Stimulated activated memory B cell treated with anti-CD40 and anti-IgM and Interleukin-4, amounts not matched to agents 10 μg/mL and 1 μg/mL and 100 μg/mL, for 72 hours (primary cell): ENCODE measurements at regions not wholly inside any gene's neighbourhood (a gene's known extent, or its start where the extent isn't known, plus 50 kb on each side); places are given as distances from the start of the nearest gene placed in this dataset.
"Not testable (repeated sequence)": the region's sequence is repeated elsewhere in the genome, so short reads cannot be mapped to it uniquely, and the experiment has no call there.

Source experiments
- ATAC-seq: fragments of 150-1000 bp; cut with Tn5 transposase; 2 replicates; pipeline ENCODE4 v1.10.0; 2021
- H3K27ac Mint-ChIP-seq: one replicate; pipeline ENCODE4 v1.8.0; 2022; ENCODE audit warnings: mild to moderate bottlenecking, mixed read lengths
- H3K27me3 Mint-ChIP-seq: one replicate; pipeline ENCODE4 v1.8.0; 2022; ENCODE audit warnings: mixed read lengths
- H3K36me3 Mint-ChIP-seq: one replicate; pipeline ENCODE4 v1.8.0; 2022; ENCODE audit warnings: mixed read lengths
- H3K4me1 Mint-ChIP-seq: one replicate; pipeline ENCODE4 v1.8.0; 2022; ENCODE audit warnings: mixed read lengths
- H3K4me3 Mint-ChIP-seq: one replicate; pipeline ENCODE4 v1.8.0; 2022; ENCODE audit warnings: mild to moderate bottlenecking, moderate library complexity, mixed read lengths
- H3K9me3 Mint-ChIP-seq: one replicate; pipeline ENCODE4 v1.8.0; 2022; ENCODE audit warnings: mixed read lengths

DNA sequence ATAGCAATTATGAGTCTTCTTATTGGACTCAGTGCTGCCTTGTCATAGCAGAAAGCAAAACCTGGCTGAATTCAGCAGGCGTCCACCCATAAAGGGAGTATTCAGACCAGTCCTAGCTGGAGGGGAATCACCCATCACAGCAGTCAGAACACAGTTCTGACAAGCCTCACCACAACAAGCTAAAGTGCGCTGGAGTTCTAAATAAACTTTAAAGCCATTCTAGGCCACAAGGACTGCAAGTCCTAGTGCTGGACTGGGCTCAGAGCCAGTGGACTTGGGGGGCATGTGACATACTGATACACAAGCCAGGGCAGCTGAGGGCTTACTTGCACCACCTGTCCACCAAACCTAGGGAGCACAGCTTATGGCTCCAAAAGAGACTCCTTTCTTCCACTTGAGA lies 115.3 kb upstream of the PCSK5 start:
- Mint-ChIP-seq H3K9me3 (peaks cover 8% of the 10 kb centered on the region), H3K36me3 (no peaks in the 10 kb centered on the region), H3K4me1 (no peaks in the 10 kb centered on the region), H3K4me3 (no peak overlapping the region), H3K27me3 (no peaks in the 10 kb centered on the region), H3K27ac (no peak overlapping the region)
- no peak for ATAC-seq

DNA sequence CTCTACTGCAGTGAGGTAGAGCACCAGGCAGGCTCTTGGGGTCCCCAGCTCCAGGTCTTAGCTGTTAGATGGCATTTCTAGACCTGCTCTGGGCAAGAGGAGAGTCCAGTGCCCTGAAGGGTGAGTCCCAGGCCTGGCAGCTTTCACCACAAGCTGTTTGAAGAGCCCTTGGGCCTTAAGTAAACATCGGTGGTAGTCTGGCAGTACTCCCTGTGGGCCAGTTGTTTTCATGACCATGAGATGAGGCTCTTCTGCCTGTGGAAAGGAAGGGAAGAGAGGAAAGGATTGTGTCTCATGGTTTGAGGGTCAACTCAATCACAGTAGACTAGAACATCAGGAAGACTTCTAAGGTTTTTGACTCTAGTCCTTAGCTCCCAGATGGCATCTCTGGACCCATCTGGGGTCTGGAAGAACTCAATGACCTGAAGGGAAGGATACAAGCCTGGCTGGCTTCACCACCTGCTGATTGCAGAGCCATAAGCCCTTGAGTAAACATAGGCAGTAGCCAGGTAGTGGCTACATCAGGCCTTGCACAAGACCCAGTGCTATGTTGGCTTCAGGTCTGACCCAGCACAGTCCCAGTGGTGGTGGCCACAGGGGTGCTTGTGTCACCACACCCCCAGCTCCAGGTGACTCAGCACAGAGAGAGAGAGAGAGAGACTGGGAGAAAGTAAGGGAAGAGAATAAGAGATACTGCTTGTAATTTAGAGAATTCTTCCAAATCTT lies 114.3 kb upstream of the PCSK5 start:
- Mint-ChIP-seq H3K27ac (no peak overlapping the region), H3K9me3 (peaks cover 6% of the 10 kb centered on the region), H3K4me3 (no peak overlapping the region), H3K27me3 (no peaks in the 10 kb centered on the region), H3K4me1 (no peaks in the 10 kb centered on the region), H3K36me3 (no peaks in the 10 kb centered on the region)
- peak; percentile 12 for ATAC-seq

DNA sequence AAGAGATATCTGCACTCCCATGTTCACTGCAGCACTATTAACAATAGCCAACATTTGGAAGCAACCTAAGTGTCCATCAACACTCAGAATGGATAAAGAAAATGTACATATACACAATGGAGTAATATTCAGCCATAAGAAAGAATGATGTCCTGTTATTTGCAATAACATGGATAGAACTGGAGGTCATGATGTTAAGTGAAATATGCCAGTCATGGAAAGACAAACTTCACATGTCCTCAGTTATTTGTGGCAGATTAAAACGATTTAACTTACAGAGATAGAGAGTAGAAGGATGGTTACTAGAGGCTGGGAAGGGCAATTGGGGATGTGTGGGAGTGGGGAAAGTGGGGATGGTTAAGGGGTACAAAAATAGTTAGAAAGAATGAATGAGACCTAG lies 110.3 kb upstream of the PCSK5 start:
- Mint-ChIP-seq H3K27me3 (no peaks in the 10 kb centered on the region), H3K36me3 (no peaks in the 10 kb centered on the region), H3K27ac (no peak overlapping the region), H3K4me1 (no peaks in the 10 kb centered on the region), H3K4me3 (no peak overlapping the region), H3K9me3 (peaks cover 17% of the 10 kb centered on the region)
- no peak for ATAC-seq

DNA sequence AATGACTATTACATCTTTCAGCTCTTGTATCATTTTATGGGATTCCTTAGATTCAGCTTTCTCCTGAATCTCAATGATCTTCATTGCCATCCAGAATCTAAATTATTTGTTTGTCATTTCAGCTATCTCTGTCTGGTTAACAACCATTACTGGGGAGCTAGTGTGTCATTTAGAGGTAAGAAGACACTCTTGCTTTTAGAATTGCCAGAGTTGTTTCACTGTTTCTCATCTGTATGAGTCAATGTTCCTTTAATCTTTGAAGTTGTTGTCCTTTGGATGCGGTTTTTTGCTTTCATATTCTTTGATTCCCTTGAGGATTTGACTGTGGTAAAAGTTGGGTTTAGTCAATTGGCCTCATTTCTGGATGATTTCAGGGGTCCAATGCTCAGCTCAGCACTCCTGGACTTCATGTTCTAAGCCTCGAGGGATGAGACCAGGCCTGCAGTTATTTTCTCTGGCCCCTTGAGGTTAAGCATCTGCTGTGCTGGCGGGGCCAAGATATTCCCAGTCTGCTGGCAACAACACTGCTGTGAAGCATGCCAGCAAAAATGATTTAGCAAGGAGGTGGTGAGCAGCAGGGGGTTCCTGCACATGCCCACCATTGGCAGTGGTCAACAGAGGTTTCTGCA lies 102.4 kb upstream of the PCSK5 start:
- no peak for ATAC-seq
- H3K27me3 Mint-ChIP-seq = no peaks in the 10 kb centered on the region
- H3K4me1 Mint-ChIP-seq = no peaks in the 10 kb centered on the region
- H3K4me3 Mint-ChIP-seq = no peak overlapping the region
- no peak overlapping the region for H3K27ac Mint-ChIP-seq
- no peaks in the 10 kb centered on the region for H3K36me3 Mint-ChIP-seq
- H3K9me3 Mint-ChIP-seq = peaks cover 13% of the 10 kb centered on the region

DNA sequence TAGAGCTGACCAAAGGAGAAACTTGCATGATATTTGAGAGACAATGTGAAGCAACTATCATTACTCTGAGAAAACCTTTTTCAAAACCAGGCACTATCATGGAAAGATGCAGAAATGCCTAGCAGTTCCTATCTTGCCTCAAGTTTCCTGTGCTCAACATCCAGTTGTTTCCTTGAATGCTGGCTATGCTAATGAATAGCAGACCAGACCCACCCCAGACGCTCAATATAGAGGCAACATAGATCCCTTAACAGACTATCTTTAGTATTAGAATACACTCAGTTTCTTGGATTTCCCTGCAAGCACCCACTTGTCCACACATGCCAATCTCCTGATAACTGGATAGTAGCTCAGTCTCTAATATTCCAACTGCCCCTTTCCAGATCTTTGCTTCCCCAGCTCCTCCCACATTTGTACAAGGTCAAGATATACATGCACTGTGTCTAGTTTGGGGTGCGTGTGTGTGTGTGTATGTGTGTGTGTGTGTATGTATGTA lies 93.3 kb upstream of the PCSK5 start:
- no peak overlapping the region for H3K27ac Mint-ChIP-seq
- no peak overlapping the region for H3K4me3 Mint-ChIP-seq
- no peaks in the 10 kb centered on the region for H3K36me3 Mint-ChIP-seq
- ATAC-seq = no peak
- peaks cover 3% of the 10 kb centered on the region for H3K9me3 Mint-ChIP-seq
- H3K27me3 Mint-ChIP-seq = no peaks in the 10 kb centered on the region
- H3K4me1 Mint-ChIP-seq = no peaks in the 10 kb centered on the region

GRCh38 chr9:75798505-75798904 lies 92.0 kb upstream of the PCSK5 start:
- ATAC-seq = no peak

GRCh38 chr9:75803130-75803529 lies 87.3 kb upstream of the PCSK5 start:
- H3K27ac Mint-ChIP-seq = no peak overlapping the region
- no peaks in the 10 kb centered on the region for H3K36me3 Mint-ChIP-seq
- no peaks in the 10 kb centered on the region for H3K9me3 Mint-ChIP-seq
- no peak overlapping the region for H3K4me3 Mint-ChIP-seq
- no peak for ATAC-seq
- H3K27me3 Mint-ChIP-seq = no peaks in the 10 kb centered on the region
- no peaks in the 10 kb centered on the region for H3K4me1 Mint-ChIP-seq

More at GRCh38 chr9:75798505-75798904, 92.0 kb upstream of the PCSK5 start:
- no peaks in the 10 kb centered on the region for H3K4me1 Mint-ChIP-seq
- no peak overlapping the region for H3K4me3 Mint-ChIP-seq
- peaks cover 3% of the 10 kb centered on the region for H3K9me3 Mint-ChIP-seq
- H3K27ac Mint-ChIP-seq = no peak overlapping the region
- no peaks in the 10 kb centered on the region for H3K36me3 Mint-ChIP-seq
- no peaks in the 10 kb centered on the region for H3K27me3 Mint-ChIP-seq

GRCh38 chr9:75810063-75810462 lies 80.4 kb upstream of the PCSK5 start:
- H3K4me1 Mint-ChIP-seq = no peaks in the 10 kb centered on the region
- H3K27me3 Mint-ChIP-seq = no peaks in the 10 kb centered on the region
- no peak overlapping the region for H3K27ac Mint-ChIP-seq
- H3K4me3 Mint-ChIP-seq = no peak overlapping the region
- no peak for ATAC-seq
- no peaks in the 10 kb centered on the region for H3K36me3 Mint-ChIP-seq
- H3K9me3 Mint-ChIP-seq = peaks cover 11% of the 10 kb centered on the region

- H3K36me3 Mint-ChIP-seq = no peaks in the 10 kb centered on the region
- no peak for ATAC-seq
- H3K27ac Mint-ChIP-seq = no peak overlapping the region
- H3K4me1 Mint-ChIP-seq = no peaks in the 10 kb centered on the region
- H3K4me3 Mint-ChIP-seq = no peak overlapping the region
- no peaks in the 10 kb centered on the region for H3K27me3 Mint-ChIP-seq
- H3K9me3 Mint-ChIP-seq = peaks cover 14% of the 10 kb centered on the region
Observed at GRCh38 chr9:75811692-75812091, 78.8 kb upstream of the PCSK5 start.

- Mint-ChIP-seq H3K36me3 (no peaks in the 10 kb centered on the region), H3K9me3 (peaks cover 14% of the 10 kb centered on the region), H3K4me1 (no peaks in the 10 kb centered on the region), H3K4me3 (no peak overlapping the region), H3K27me3 (no peaks in the 10 kb centered on the region), H3K27ac (no peak overlapping the region)
- ATAC-seq = no peak
Observed at GRCh38 chr9:75812141-75812540, 78.3 kb upstream of the PCSK5 start.

DNA sequence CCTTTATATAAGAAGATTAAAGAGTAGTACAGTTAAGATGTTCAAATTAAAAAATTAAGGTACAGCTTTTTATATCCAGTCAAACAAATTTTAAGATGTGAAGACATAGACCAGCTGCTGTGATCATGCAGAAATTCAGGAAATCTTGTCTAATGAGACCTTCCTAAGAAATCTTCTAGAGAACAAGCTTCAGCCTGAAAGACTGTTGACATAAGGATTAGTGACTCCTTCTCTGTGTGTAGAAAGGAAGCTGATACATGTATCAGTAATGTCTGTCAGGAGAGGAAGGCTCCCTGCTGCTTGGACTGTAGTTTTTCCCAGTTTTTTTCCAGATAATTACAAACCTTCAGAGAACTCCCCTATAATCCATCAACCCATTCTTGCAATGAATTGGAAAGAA lies 75.8 kb upstream of the PCSK5 start:
- Mint-ChIP-seq H3K27ac (no peak overlapping the region), H3K4me3 (no peak overlapping the region), H3K4me1 (no peaks in the 10 kb centered on the region), H3K27me3 (no peaks in the 10 kb centered on the region), H3K9me3 (peaks cover 16% of the 10 kb centered on the region), H3K36me3 (no peaks in the 10 kb centered on the region)
- ATAC-seq = no peak

DNA sequence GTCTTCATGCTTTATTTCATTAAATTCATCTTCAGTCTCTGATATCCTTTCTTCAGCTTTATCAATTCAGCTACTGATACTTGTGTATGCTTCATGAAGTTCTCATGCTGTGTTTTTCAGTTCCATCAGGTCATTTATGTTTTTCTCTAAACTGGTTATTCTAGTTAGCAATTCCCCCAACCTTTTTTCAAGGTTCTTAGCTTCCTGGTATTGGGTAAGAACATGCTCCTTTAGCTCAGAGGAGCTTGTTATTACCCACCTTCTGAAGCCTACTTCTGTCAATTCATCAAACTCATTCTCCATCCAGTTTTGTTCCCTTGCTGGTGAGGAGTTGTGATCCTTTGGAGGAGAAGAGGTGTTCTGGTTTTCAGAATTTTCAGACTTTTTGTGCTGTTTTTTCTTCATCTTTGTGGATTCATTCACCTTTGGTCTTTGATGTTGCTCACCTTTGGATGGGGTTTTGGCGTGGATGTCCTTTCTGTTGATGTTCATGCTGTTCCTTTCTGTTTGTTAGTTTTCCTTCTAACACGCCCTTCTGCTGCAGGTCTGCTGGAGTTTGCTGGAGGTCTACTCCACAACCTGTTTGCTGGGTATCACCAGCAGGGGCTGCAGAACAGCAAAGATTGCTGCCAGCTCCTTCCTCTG lies 69.9 kb upstream of the PCSK5 start:
- not testable (repeated sequence) for ATAC-seq, H3K36me3 Mint-ChIP-seq, H3K4me1 Mint-ChIP-seq, H3K27ac Mint-ChIP-seq, H3K4me3 Mint-ChIP-seq, H3K9me3 Mint-ChIP-seq, H3K27me3 Mint-ChIP-seq

GRCh38 chr9:75823151-75823550 lies 67.3 kb upstream of the PCSK5 start:
- H3K9me3 Mint-ChIP-seq = peaks cover 7% of the 10 kb centered on the region
- no peaks in the 10 kb centered on the region for H3K4me1 Mint-ChIP-seq
- H3K27me3 Mint-ChIP-seq = no peaks in the 10 kb centered on the region
- no peak overlapping the region for H3K4me3 Mint-ChIP-seq
- no peaks in the 10 kb centered on the region for H3K36me3 Mint-ChIP-seq
- no peak overlapping the region for H3K27ac Mint-ChIP-seq
- ATAC-seq = no peak

- no peak overlapping the region for H3K4me3 Mint-ChIP-seq
- H3K27ac Mint-ChIP-seq = no peak overlapping the region
- ATAC-seq = no peak
- H3K36me3 Mint-ChIP-seq = no peaks in the 10 kb centered on the region
- no peaks in the 10 kb centered on the region for H3K4me1 Mint-ChIP-seq
- H3K27me3 Mint-ChIP-seq = no peaks in the 10 kb centered on the region
- peaks cover 7% of the 10 kb centered on the region for H3K9me3 Mint-ChIP-seq
Observed at GRCh38 chr9:75824816-75825568, 65.5 kb upstream of the PCSK5 start.

- Mint-ChIP-seq H3K4me3 (no peak overlapping the region), H3K36me3 (no peaks in the 10 kb centered on the region), H3K27ac (no peak overlapping the region), H3K4me1 (no peaks in the 10 kb centered on the region), H3K9me3 (peaks cover 9% of the 10 kb centered on the region), H3K27me3 (no peaks in the 10 kb centered on the region)
- ATAC-seq = no peak
Observed at GRCh38 chr9:75826314-75826713, 64.2 kb upstream of the PCSK5 start.
